IMR-90 (cell line): ENCODE measurements at regions not wholly inside any gene's neighbourhood (a gene's known extent, or its start where the extent isn't known, plus 50 kb on each side); places are given as distances from the start of the nearest gene placed in this dataset.

Source experiments
- ATAC-seq: fragments of 200-7000 bp; cut with Tn5 transposase; 2 replicates; pipeline ENCODE4 v1.9.1; 2020; ENCODE audit warnings: low read depth, mild to moderate bottlenecking, moderate library complexity
- BruUV-seq: library from RNA; stranded (reverse); fragments of 400-500 nt; replicated peaks from 2 replicates; lab custom pipeline; 2021; lab: Mats Ljungman, UMichigan
- CTCF ChIA-PET: fragments of 300-600 bp; formaldehyde crosslinking; extraction: SDS; loops from one replicate; lab custom pipeline; 2021; ENCODE audit warnings: antibody characterized with exemption; lab: Yijun Ruan, JAX
- POLR2A ChIA-PET: fragments of 300-600 bp; sonication (Branson Sonifier 250); formaldehyde crosslinking; loops from one replicate; lab custom pipeline; 2022; ENCODE audit warnings: antibody characterized with exemption; ENCODE audit not compliant: unreplicated experiment; lab: Charles Lee
- DNase-seq: peaks from one replicate; pipeline ENCODE4 v3.0.0; 2013
- H2AFZ ChIP-seq: replicated peaks from 2 replicates; pipeline ENCODE3; 2013; ENCODE audit warnings: low read length, mild to moderate bottlenecking; ENCODE audit not compliant: poor library complexity
- H2AK5ac ChIP-seq: 2 replicates; pipeline ENCODE4 v1.6.1; 2013; ENCODE audit warnings: low read depth, low read length, inconsistent platforms
- H2AK9ac ChIP-seq: replicated peaks from 2 replicates; pipeline ENCODE3; 2013; ENCODE audit warnings: mild to moderate bottlenecking, low read depth, low read length, moderate library complexity; ENCODE audit not compliant: poor library complexity
- H2BK120ac ChIP-seq: 2 replicates; pipeline ENCODE4 v1.6.1; 2013; ENCODE audit warnings: low read depth, low read length, inconsistent platforms
- H2BK15ac ChIP-seq: 3 replicates; pipeline ENCODE4 v1.6.1; 2013; ENCODE audit warnings: low read depth, low read length, inconsistent platforms
- H2BK20ac ChIP-seq: 2 replicates; pipeline ENCODE4 v1.6.1; 2013; ENCODE audit warnings: low read depth, mild to moderate bottlenecking, inconsistent platforms, low read length, moderate library complexity
- H2BK5ac ChIP-seq: 2 replicates; pipeline ENCODE4 v1.6.1; 2013; ENCODE audit warnings: mild to moderate bottlenecking, low read depth, low read length, inconsistent platforms; ENCODE audit not compliant: poor library complexity, severe bottlenecking
- H3K14ac ChIP-seq: replicated peaks from 2 replicates; pipeline ENCODE4 v1.6.1; 2013; ENCODE audit warnings: low read depth, low read length, inconsistent platforms
- H3K18ac ChIP-seq: 2 replicates; pipeline ENCODE4 v1.6.1; 2013; ENCODE audit warnings: low read depth, low read length, control low read depth
- H3K23ac ChIP-seq: 2 replicates; pipeline ENCODE4 v1.6.1; 2013; ENCODE audit warnings: low read depth, low read length, inconsistent platforms
- H3K27ac ChIP-seq: 2 replicates; pipeline ENCODE4 v1.5.1; 2013; ENCODE audit warnings: mild to moderate bottlenecking, control low read depth, low read length; ENCODE audit not compliant: insufficient read depth
- H3K27me3 ChIP-seq: 2 replicates; pipeline ENCODE4 v1.6.1; 2013; ENCODE audit warnings: low read length; ENCODE audit not compliant: control insufficient read depth, insufficient read depth
- H3K36me3 ChIP-seq: 2 replicates; pipeline ENCODE4 v1.6.1; 2013; ENCODE audit warnings: low read length, mixed read lengths; ENCODE audit not compliant: control insufficient read depth, insufficient read depth
- H3K4ac ChIP-seq: 2 replicates; pipeline ENCODE4 v1.6.1; 2013; ENCODE audit warnings: low read depth, low read length, inconsistent platforms
- H3K4me1 ChIP-seq: 2 replicates; pipeline ENCODE4 v1.6.1; 2013; ENCODE audit warnings: low read length, mixed read lengths; ENCODE audit not compliant: control insufficient read depth, insufficient read depth
- H3K4me2 ChIP-seq: 2 replicates; pipeline ENCODE4 v1.6.1; 2013; ENCODE audit warnings: low read depth, mild to moderate bottlenecking, control low read depth, low read length, moderate library complexity
- H3K4me3 ChIP-seq: 2 replicates; pipeline ENCODE4 v1.5.1; 2013; ENCODE audit warnings: low read depth, mild to moderate bottlenecking, control low read depth, low read length, moderate library complexity; ENCODE audit not compliant: insufficient read depth
- H3K56ac ChIP-seq: 2 replicates; pipeline ENCODE4 v1.6.1; 2013; ENCODE audit warnings: low read length, inconsistent platforms; ENCODE audit not compliant: insufficient read depth; ENCODE audit errors: extremely low read depth
- H3K79me1 ChIP-seq, 2 experiments: 2 replicates each; pipeline ENCODE4 v1.6.1; 2013; ENCODE audit warnings: low read length in 2 of 2, inconsistent platforms in 1 of 2, low read depth in 1 of 2
- H3K9ac ChIP-seq: 2 replicates; pipeline ENCODE4 v1.6.1; 2013; ENCODE audit warnings: low read depth, low read length, control low read depth
- H3K9me1 ChIP-seq: 2 replicates; pipeline ENCODE4 v1.6.1; 2013; ENCODE audit warnings: low read length, inconsistent platforms; ENCODE audit not compliant: insufficient read depth
- H3K9me3 ChIP-seq: 2 replicates; pipeline ENCODE4 v1.6.1; 2013; ENCODE audit warnings: low read length; ENCODE audit not compliant: control insufficient read depth, insufficient read depth
- H4K20me1 ChIP-seq: 2 replicates; pipeline ENCODE4 v1.6.1; 2013; ENCODE audit warnings: low read length, inconsistent platforms; ENCODE audit not compliant: insufficient read depth
- H4K5ac ChIP-seq: 2 replicates; pipeline ENCODE4 v1.6.1; 2013; ENCODE audit warnings: mild to moderate bottlenecking, low read depth, low read length, control low read depth
- H4K8ac ChIP-seq, 2 experiments: 2 replicates each; pipeline ENCODE4 v1.6.1; 2013; ENCODE audit warnings: low read depth in 2 of 2, low read length in 2 of 2, control low read depth in 1 of 2, inconsistent platforms in 1 of 2
- H4K91ac ChIP-seq: 2 replicates; pipeline ENCODE4 v1.6.1; 2013; ENCODE audit warnings: low read depth, low read length, inconsistent platforms; ENCODE audit not compliant: insufficient read depth
- BHLHE40 ChIP-seq: fragments of 150-350 bp; IDR thresholded peaks from 2 replicates; pipeline ENCODE4 v1.6.1; 2016; ENCODE audit warnings: mild to moderate bottlenecking, low read depth, low read length
- CEBPB ChIP-seq: IDR thresholded peaks from 2 replicates; pipeline ENCODE4 v1.6.1; 2012; ENCODE audit warnings: low read depth, low read length, improper control_type of control experiment
- CHD1 ChIP-seq: IDR thresholded peaks from 2 replicates; pipeline ENCODE4 v1.6.1; 2012; ENCODE audit warnings: low read depth, low read length, improper control_type of control experiment
- CTCF ChIP-seq: conservative IDR thresholded peaks from 2 replicates; pipeline ENCODE4 v1.5.1; 2012; ENCODE audit warnings: mild to moderate bottlenecking, low read depth, low read length, improper control_type of control experiment
- FOS ChIP-seq: fragments of 150-350 bp; IDR thresholded peaks from 2 replicates; pipeline ENCODE4 v1.6.1; 2016; ENCODE audit warnings: low read depth, low read length
- MAFK ChIP-seq: IDR thresholded peaks from 2 replicates; pipeline ENCODE4 v1.6.1; 2012; ENCODE audit warnings: low read depth, low read length, improper control_type of control experiment
- MAZ ChIP-seq: IDR thresholded peaks from 2 replicates; pipeline ENCODE4 v1.6.1; 2012; ENCODE audit warnings: low read depth, mild to moderate bottlenecking, low read length, improper control_type of control experiment, moderate library complexity, borderline replicate concordance
- NFE2L2 ChIP-seq: fragments of 150-350 bp; IDR thresholded peaks from 2 replicates; pipeline ENCODE4 v1.6.1; 2016; ENCODE audit warnings: low read depth, mild to moderate bottlenecking, low read length
- POLR2A ChIP-seq: IDR thresholded peaks from 2 replicates; pipeline ENCODE4 v1.6.1; 2012; ENCODE audit warnings: mild to moderate bottlenecking, low read depth, low read length
- RAD21 ChIP-seq: IDR thresholded peaks from 2 replicates; pipeline ENCODE4 v1.6.1; 2012; ENCODE audit warnings: low read length, improper control_type of control experiment
- RCOR1 ChIP-seq: IDR thresholded peaks from 2 replicates; pipeline ENCODE4 v1.6.1; 2012; ENCODE audit warnings: mild to moderate bottlenecking, low read length, improper control_type of control experiment; ENCODE audit not compliant: insufficient replicate concordance
- SMC3 ChIP-seq: fragments of 150-350 bp; IDR thresholded peaks from 2 replicates; pipeline ENCODE4 v1.6.1; 2016; ENCODE audit warnings: low read depth, mild to moderate bottlenecking, antibody characterized with exemption, low read length, moderate library complexity
- WGBS, 2 experiments: methylation state at CpG; one replicate each; pipeline versions ENCODE4 v1.1.5 to v1.1.7; 2013; ENCODE audit warnings: missing lambda C conversion rate in 2 of 2; ENCODE audit not compliant: insufficient read length in 1 of 2; ENCODE audit errors: extremely low coverage in 2 of 2; 5-methylcytosine and 5-hydroxymethylcytosine counted together
- dilution Hi-C: fragments of 300-500 bp; cut with HindIII; formaldehyde crosslinking; loops from one replicate; pipeline ENCODE4 v1.14.3; 2018; ENCODE audit warnings: low sequenced_read_pairs; ENCODE audit not compliant: unreplicated experiment
- in situ Hi-C: fragments of 300-500 bp; cut with MboI; formaldehyde crosslinking; loops from 3 replicates; pipeline ENCODE4 v1.14.3; 2019; ENCODE audit warnings: low sequenced_read_pairs, inconsistent platforms, mixed read lengths
- intact Hi-C: fragments of 100-400 bp; cut with micrococcal nuclease; formaldehyde crosslinking; loops from 2 replicates; pipeline ENCODE4 v1.10.0; 2022

- no peak overlapping the region for H3K27ac ChIP-seq
- peaks cover under 1% of the 10 kb centered on the region for H3K4me1 ChIP-seq
- H3K36me3 ChIP-seq: no peaks in the 10 kb centered on the region
- peaks cover under 1% of the 10 kb centered on the region; the same call in 1 of the 2 replicates for H3K9me1 ChIP-seq
- H4K8ac ChIP-seq: no peak overlapping the region
- no peaks in the 10 kb centered on the region for H3K27me3 ChIP-seq
- dilution Hi-C loops (no loop called here), intact Hi-C loops (no loop called here), in situ Hi-C loops (loop anchor here (10.0 kb wide), 1 partner anchor 674 kb away; the partner anchor contains the start of gene TRIB2)
- no peak overlapping the region for H2BK120ac ChIP-seq
- H4K5ac ChIP-seq: no peak overlapping the region
- TF ChIP-seq RCOR1: no peak
- no peak for TF ChIP-seq NFE2L2
- TF ChIP-seq CEBPB: no peak
- TF ChIP-seq MAZ: no peak
- TF ChIP-seq CHD1: no peak
- TF ChIP-seq RAD21: no peak
- no peak for TF ChIP-seq BHLHE40
- TF ChIP-seq POLR2A: no peak
- no peak for TF ChIP-seq CTCF
- TF ChIP-seq SMC3: no peak
- TF ChIP-seq FOS: no peak
- no peak for TF ChIP-seq MAFK
- no peak overlapping the region for H3K4me2 ChIP-seq
- H3K18ac ChIP-seq: no peak overlapping the region
- H2BK5ac ChIP-seq: no peak overlapping the region
- H4K20me1 ChIP-seq: no peaks in the 10 kb centered on the region
- ChIA-PET CTCF (interaction anchor here (0.6 kb wide), 1 partner anchor 720 kb away, joined by 3 read pairs; no protein-coding TSS in a partner anchor), POLR2A (interaction anchor here (0.5 kb wide), 1 partner anchor 76 kb away, joined by 3 read pairs; no protein-coding TSS in a partner anchor)
- no peak overlapping the region for H2AK5ac ChIP-seq
- no TSS peak for BruUV-seq
- no peak overlapping the region for H2BK20ac ChIP-seq
- H3K56ac ChIP-seq: no peak overlapping the region
- WGBS, 2 experiments: 100% methylated on average over 2 of the region's 6 CpGs; no CpG with 5 or more reads in 1 of the 2 experiments
- ATAC-seq (no peak), DNase-seq (no peak)
- H3K23ac ChIP-seq: no peak overlapping the region
- H2BK15ac ChIP-seq: no peak overlapping the region
- no peak overlapping the region for H3K9ac ChIP-seq
- H3K4me3 ChIP-seq: no peak overlapping the region
- H3K14ac ChIP-seq: no peak overlapping the region
- no peak overlapping the region for H2AK9ac ChIP-seq
- H4K91ac ChIP-seq: no peak overlapping the region
- no peaks in the 10 kb centered on the region for H3K79me1 ChIP-seq
- H3K9me3 ChIP-seq: peaks cover 7% of the 10 kb centered on the region
- H3K4ac ChIP-seq: no peak overlapping the region
- no peak overlapping the region for H2AFZ ChIP-seq
These were observed 294.8 kb downstream of the LPIN1 start for GRCh38 chr2:12041236-12041635.
